ENCODE measurements at regions not wholly inside any gene's neighbourhood (a gene's known extent, or its start where the extent isn't known, plus 50 kb on each side); places are given as distances from the start of the nearest gene placed in this dataset.

- Histone ChIP-seq H3K9me3 (ENCODE audit: severe bottlenecking) (no peaks in the 10 kb centered on the region), H3K4me3 (ENCODE audit: low read depth, low read length) (no peak overlapping the region), H3K27me3 (ENCODE audit: insufficient read depth, low read depth, severe bottlenecking) (no peaks in the 10 kb centered on the region), H3K27ac (no peak overlapping the region), H3K36me3 (no peaks in the 10 kb centered on the region)
- TF ChIP-seq, protein P1, sequence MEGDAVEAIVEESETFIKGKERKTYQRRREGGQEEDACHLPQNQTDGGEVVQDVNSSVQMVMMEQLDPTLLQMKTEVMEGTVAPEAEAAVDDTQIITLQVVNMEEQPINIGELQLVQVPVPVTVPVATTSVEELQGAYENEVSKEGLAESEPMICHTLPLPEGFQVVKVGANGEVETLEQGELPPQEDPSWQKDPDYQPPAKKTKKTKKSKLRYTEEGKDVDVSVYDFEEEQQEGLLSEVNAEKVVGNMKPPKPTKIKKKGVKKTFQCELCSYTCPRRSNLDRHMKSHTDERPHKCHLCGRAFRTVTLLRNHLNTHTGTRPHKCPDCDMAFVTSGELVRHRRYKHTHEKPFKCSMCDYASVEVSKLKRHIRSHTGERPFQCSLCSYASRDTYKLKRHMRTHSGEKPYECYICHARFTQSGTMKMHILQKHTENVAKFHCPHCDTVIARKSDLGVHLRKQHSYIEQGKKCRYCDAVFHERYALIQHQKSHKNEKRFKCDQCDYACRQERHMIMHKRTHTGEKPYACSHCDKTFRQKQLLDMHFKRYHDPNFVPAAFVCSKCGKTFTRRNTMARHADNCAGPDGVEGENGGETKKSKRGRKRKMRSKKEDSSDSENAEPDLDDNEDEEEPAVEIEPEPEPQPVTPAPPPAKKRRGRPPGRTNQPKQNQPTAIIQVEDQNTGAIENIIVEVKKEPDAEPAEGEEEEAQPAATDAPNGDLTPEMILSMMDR (IDR thresholded peaks at IDR 0.05; ENCODE audit: low read depth, low read length), result no peak
- no peak for DNase-seq
Observed at GRCh38 chr4:114109776-114110175, 130.3 kb upstream of the ARSJ start.

DNA sequence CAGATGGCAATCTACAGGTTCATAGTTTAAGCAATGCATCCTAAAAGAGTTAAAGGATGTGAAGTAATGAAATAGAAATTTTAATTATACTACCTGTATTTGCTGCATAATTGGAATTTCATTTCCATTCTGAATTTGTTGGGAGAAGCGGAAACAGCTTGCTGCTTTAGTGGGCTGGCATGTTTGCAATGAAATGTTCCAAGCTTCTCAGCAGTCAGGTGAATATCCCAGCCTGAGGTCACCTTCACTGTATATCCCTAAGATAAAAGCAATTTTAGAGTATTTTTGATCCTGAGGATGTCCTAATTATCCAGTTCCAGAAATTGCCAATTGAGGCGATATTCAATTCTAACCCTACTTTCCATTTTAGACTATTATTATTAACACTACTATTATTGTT is 136.1 kb upstream of the ARSJ start:
- DNase-seq, result no peak
- H3K4me3 ChIP-seq (ENCODE audit: low read depth, low read length), result no peak overlapping the region
- TF ChIP-seq, protein P1 (IDR thresholded peaks at IDR 0.05; ENCODE audit: low read depth, low read length), result no peak
- no peaks in the 10 kb centered on the region for H3K36me3 ChIP-seq
- no peaks in the 10 kb centered on the region for H3K9me3 ChIP-seq (ENCODE audit: severe bottlenecking)
- H3K27ac ChIP-seq, result no peak overlapping the region
- H3K27me3 ChIP-seq (ENCODE audit: insufficient read depth, low read depth, severe bottlenecking), result no peaks in the 10 kb centered on the region

DNA sequence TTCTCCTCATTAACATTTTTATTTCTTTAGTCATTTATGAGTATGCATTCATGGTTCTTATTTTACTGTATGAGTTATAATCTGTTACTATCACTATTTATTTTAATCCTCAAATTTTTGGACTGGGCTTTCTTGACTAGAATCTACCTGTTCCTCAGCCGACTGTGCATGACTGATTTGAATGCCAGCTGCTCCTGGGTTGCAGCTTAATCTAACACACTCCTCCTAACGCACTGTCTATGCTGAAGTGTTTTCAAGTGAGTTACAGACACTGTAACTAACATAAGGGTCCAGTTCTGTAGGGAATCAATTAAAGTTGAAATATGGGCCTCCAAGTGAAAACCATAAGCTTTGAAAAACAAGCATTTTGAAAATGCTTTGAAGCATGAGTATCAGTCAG is 137.4 kb upstream of the ARSJ start:
- no peak overlapping the region for H3K4me3 ChIP-seq (ENCODE audit: low read depth, low read length)
- no peaks in the 10 kb centered on the region for H3K9me3 ChIP-seq (ENCODE audit: severe bottlenecking)
- no peak overlapping the region for H3K27ac ChIP-seq
- no peaks in the 10 kb centered on the region for H3K36me3 ChIP-seq
- DNase-seq, result no peak
- H3K27me3 ChIP-seq (ENCODE audit: insufficient read depth, low read depth, severe bottlenecking), result no peaks in the 10 kb centered on the region
- TF ChIP-seq, protein P1 (IDR thresholded peaks at IDR 0.05; ENCODE audit: low read depth, low read length), result no peak

GRCh38 chr4:114121221-114121620 is 141.8 kb upstream of the ARSJ start:
- H3K27ac ChIP-seq, result no peak overlapping the region
- TF ChIP-seq, protein P1 (IDR thresholded peaks at IDR 0.05; ENCODE audit: low read depth, low read length), result no peak
- H3K27me3 ChIP-seq (ENCODE audit: insufficient read depth, low read depth, severe bottlenecking), result no peaks in the 10 kb centered on the region
- no peaks in the 10 kb centered on the region for H3K9me3 ChIP-seq (ENCODE audit: severe bottlenecking)
- no peaks in the 10 kb centered on the region for H3K36me3 ChIP-seq
- no peak overlapping the region for H3K4me3 ChIP-seq (ENCODE audit: low read depth, low read length)
- no peak for DNase-seq

- DNase-seq, result no peak
Observed at GRCh38 chr4:114132199-114132598, 152.8 kb upstream of the ARSJ start.

DNA sequence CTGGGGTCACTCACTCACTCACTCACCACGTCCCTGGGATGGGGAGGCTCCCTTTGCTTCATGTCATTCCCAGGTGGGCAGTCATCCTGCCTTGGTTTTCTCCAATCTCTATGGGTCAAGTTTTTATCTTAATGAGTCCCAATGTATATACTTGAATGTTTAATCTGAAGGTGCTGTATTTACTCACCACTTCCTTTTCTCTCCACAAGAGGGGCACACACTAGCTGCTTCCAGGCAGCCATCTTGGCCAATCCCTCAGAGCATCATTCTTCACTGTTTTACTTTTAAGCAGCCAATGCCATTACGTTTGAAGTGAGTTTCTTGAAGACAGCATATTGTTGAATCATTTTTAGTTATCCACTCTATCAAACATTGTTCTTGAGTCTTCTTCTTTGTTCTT is 153.4 kb upstream of the ARSJ start:
- Histone ChIP-seq H3K27ac (no peak overlapping the region), H3K4me3 (ENCODE audit: low read depth, low read length) (no peak overlapping the region), H3K27me3 (ENCODE audit: insufficient read depth, low read depth, severe bottlenecking) (no peaks in the 10 kb centered on the region), H3K36me3 (no peaks in the 10 kb centered on the region), H3K9me3 (ENCODE audit: severe bottlenecking) (no peaks in the 10 kb centered on the region)
- no peak for DNase-seq
- TF ChIP-seq, protein P1 (IDR thresholded peaks at IDR 0.05; ENCODE audit: low read depth, low read length), result peak; percentile 23; the same call in 1 of the 2 replicates

More at GRCh38 chr4:114132199-114132598, 152.8 kb upstream of the ARSJ start:
- no peaks in the 10 kb centered on the region for H3K27me3 ChIP-seq (ENCODE audit: insufficient read depth, low read depth, severe bottlenecking)
- H3K9me3 ChIP-seq (ENCODE audit: severe bottlenecking), result no peaks in the 10 kb centered on the region
- TF ChIP-seq, protein P1 (IDR thresholded peaks at IDR 0.05; ENCODE audit: low read depth, low read length), result no peak
- no peak overlapping the region for H3K27ac ChIP-seq
- H3K36me3 ChIP-seq, result no peaks in the 10 kb centered on the region
- no peak overlapping the region for H3K4me3 ChIP-seq (ENCODE audit: low read depth, low read length)

Measured in WERI-Rb-1 (cell line).